SU-DHL-6 (cell line): ENCODE measurements at regions not wholly inside any gene's neighbourhood (a gene's known extent, or its start where the extent isn't known, plus 50 kb on each side); places are given as distances from the start of the nearest gene placed in this dataset.

Experiments used
- H2AFZ ChIP-seq: fragments of 200-600 bp; sonication (generic); 2 replicates; pipeline ENCODE4 v1.6.1; 2014; ENCODE audit warnings: low read depth, mild to moderate bottlenecking, moderate library complexity, mixed read lengths, antibody characterized with exemption, low read length; ENCODE audit not compliant: severe bottlenecking
- H3F3A ChIP-seq: fragments of 200-600 bp; shearing (Covaris generic); 2 replicates; pipeline ENCODE4 v1.6.0; 2016; ENCODE audit warnings: antibody characterized with exemption, mild to moderate bottlenecking; ENCODE audit not compliant: insufficient read depth
- H3K27ac ChIP-seq: fragments of 200-600 bp; sonication (generic); 2 replicates; pipeline ENCODE4 v1.5.1; 2016; ENCODE audit warnings: low read depth, mild to moderate bottlenecking, low read length, moderate library complexity, mixed read lengths
- H3K27me3 ChIP-seq: fragments of 200-600 bp; sonication (generic), shearing (Covaris generic); 2 replicates; pipeline ENCODE4 v1.6.0; 2014; ENCODE audit warnings: mild to moderate bottlenecking, low read length
- H3K36me3 ChIP-seq: fragments of 200-600 bp; sonication (generic); 2 replicates; pipeline ENCODE4 v1.6.1; 2014; ENCODE audit warnings: mild to moderate bottlenecking, low read length, mixed read lengths
- H3K4me2 ChIP-seq: fragments of 300-600, 200-600 bp; shearing (Covaris generic), sonication (generic); 2 replicates; pipeline ENCODE4 v1.6.0; 2014; ENCODE audit warnings: low read length, low read depth, mild to moderate bottlenecking; ENCODE audit not compliant: poor library complexity, severe bottlenecking
- H3K4me3 ChIP-seq: fragments of 200-600 bp; sonication (generic); 2 replicates; pipeline ENCODE4 v1.5.1; 2014; ENCODE audit warnings: antibody characterized with exemption, low read length, mild to moderate bottlenecking, mixed read lengths; ENCODE audit not compliant: insufficient read depth, poor library complexity, severe bottlenecking
- H3K79me2 ChIP-seq: fragments of 200-600 bp; sonication (generic); 2 replicates; pipeline ENCODE4 v1.6.1; 2014; ENCODE audit warnings: mild to moderate bottlenecking, low read length, moderate library complexity; ENCODE audit not compliant: insufficient read depth
- H3K9ac ChIP-seq: fragments of 200-600 bp; sonication (generic); 2 replicates; pipeline ENCODE4 v1.7.0; 2014; ENCODE audit warnings: mild to moderate bottlenecking, low read length
- H3K9me2 ChIP-seq: fragments of 200-600 bp; sonication (generic); replicated peaks from 2 replicates; pipeline ENCODE4 v1.6.1; 2014; ENCODE audit warnings: low read length; ENCODE audit not compliant: insufficient read depth
- H3K9me3 ChIP-seq: fragments of 200-600 bp; sonication (generic); 2 replicates; pipeline ENCODE4 v1.6.1; 2014; ENCODE audit warnings: low read length, mixed read lengths; ENCODE audit not compliant: insufficient read depth
- H4K20me1 ChIP-seq: fragments of 200-600 bp; sonication (generic); 2 replicates; pipeline ENCODE4 v1.6.1; 2014; ENCODE audit warnings: low read depth, mild to moderate bottlenecking, antibody characterized with exemption, low read length, moderate library complexity, mixed read lengths
- EZH2phosphoT487 ChIP-seq: fragments of 200-600 bp; sonication (generic), shearing (Covaris generic); conservative IDR thresholded peaks from 2 replicates; pipeline ENCODE4 v1.6.1; 2018; ENCODE audit warnings: mild to moderate bottlenecking, antibody characterized with exemption, low read length, moderate library complexity, mixed read lengths
- TF ChIP-seq, protein P1 (sequence below): fragments of 200-600 bp; sonication (generic); IDR thresholded peaks from one replicate; pipeline ENCODE4 v1.5.1; 2017; ENCODE audit warnings: antibody characterized with exemption, mild to moderate bottlenecking, low read length, moderate library complexity; ENCODE audit not compliant: insufficient read depth, poor library complexity, severe bottlenecking

DNA sequence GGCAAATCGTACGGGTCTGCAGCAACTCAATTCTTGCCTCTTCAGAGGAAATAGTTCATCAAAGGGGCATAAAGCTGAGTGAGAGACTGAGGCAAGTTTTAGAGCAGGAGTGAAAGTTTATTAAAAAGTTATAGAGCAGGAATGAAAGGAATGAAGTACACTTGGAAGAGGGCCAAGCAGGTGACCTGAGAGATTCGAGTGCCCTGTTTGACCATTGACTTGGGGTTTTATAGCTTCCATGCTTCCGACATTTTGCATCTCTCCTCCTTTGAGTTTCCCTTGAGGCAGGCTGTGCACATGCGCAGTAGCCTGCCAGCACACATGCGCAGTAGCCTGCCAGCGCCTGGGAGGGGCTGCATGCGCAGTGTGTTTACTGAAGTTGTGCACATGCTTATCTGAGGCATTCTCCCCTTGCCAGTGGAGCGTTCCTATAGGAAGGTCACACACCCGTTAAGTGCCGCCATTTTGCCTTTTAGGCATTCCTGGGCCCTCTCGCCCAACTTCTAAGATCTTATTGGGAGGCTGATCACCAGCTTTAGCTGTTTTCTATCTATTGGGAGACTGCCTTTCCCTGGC, 265.5 kb upstream of the MGAT5 start:
- H4K20me1 ChIP-seq: no peaks in the 10 kb centered on the region
- no peak overlapping the region for H3K9ac ChIP-seq
- no peak overlapping the region for H3K4me2 ChIP-seq
- H3K9me2 ChIP-seq: no peaks in the 10 kb centered on the region; the same call in 1 of the 2 replicates
- H2AFZ ChIP-seq: no peak overlapping the region
- no peaks in the 10 kb centered on the region for H3K27me3 ChIP-seq
- H3F3A ChIP-seq: no peaks in the 10 kb centered on the region
- TF ChIP-seq EZH2phosphoT487: no peak
- TF ChIP-seq, protein P1, sequence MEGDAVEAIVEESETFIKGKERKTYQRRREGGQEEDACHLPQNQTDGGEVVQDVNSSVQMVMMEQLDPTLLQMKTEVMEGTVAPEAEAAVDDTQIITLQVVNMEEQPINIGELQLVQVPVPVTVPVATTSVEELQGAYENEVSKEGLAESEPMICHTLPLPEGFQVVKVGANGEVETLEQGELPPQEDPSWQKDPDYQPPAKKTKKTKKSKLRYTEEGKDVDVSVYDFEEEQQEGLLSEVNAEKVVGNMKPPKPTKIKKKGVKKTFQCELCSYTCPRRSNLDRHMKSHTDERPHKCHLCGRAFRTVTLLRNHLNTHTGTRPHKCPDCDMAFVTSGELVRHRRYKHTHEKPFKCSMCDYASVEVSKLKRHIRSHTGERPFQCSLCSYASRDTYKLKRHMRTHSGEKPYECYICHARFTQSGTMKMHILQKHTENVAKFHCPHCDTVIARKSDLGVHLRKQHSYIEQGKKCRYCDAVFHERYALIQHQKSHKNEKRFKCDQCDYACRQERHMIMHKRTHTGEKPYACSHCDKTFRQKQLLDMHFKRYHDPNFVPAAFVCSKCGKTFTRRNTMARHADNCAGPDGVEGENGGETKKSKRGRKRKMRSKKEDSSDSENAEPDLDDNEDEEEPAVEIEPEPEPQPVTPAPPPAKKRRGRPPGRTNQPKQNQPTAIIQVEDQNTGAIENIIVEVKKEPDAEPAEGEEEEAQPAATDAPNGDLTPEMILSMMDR: no peak
- H3K27ac ChIP-seq: no peak overlapping the region
- no peaks in the 10 kb centered on the region for H3K79me2 ChIP-seq
- no peak overlapping the region for H3K4me3 ChIP-seq
- H3K36me3 ChIP-seq: no peaks in the 10 kb centered on the region
- no peaks in the 10 kb centered on the region; the same call in 1 of the 2 replicates for H3K9me3 ChIP-seq

DNA sequence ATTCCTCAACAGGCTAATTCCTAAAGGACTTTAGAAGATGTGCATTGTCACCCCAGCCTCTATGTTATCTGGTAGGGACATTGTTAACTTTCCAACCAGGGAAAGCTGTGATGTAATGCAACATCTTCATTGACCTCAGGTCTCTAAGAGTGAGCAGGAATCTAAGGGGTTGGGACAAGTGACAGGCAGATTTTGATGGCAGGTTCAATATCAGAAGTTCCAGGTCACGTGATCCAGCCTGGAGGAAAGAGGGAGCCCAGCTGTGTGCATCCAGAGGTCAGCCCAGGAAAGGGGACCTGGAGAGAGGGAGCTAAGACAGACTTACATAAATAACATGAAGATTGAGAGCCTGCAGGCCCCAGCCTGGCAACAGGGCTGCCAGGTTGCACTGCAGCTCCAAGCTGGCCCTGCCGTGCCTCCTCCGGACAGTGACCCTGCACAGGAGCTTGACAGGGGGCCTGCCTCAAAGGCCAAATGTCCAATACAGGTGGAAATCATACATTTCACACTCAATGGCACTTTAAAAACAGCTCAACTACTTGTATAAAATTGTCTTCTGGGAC, 262.2 kb upstream of the MGAT5 start:
- Histone ChIP-seq H3F3A (no peaks in the 10 kb centered on the region), H3K4me3 (no peak overlapping the region), H4K20me1 (no peaks in the 10 kb centered on the region), H2AFZ (no peak overlapping the region), H3K9me3 (no peaks in the 10 kb centered on the region), H3K27me3 (no peaks in the 10 kb centered on the region), H3K4me2 (no peak overlapping the region), H3K79me2 (no peaks in the 10 kb centered on the region), H3K9me2 (no peaks in the 10 kb centered on the region), H3K27ac (no peak overlapping the region), H3K36me3 (no peaks in the 10 kb centered on the region), H3K9ac (no peak overlapping the region)
- no peak for TF ChIP-seq EZH2phosphoT487
- TF ChIP-seq, protein P1: no peak

DNA sequence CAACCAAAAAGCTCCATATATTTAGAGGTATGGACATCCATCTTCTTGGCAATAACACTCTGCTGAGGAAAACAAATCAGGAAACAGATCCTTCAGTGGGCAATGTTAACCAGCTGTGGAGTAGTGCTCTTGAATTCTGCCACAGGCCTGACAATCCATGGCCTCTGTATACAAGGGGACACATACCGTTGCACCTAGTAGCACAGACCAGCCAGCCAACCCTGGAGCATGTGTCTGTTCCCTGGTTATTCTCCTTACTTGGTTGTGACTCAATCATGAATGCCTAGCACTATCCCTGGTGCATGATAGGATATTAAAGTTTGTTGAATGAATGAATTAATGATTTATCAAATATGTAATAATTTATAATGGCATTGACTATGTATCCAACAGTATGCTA, 261.4 kb upstream of the MGAT5 start:
- no peaks in the 10 kb centered on the region for H3K79me2 ChIP-seq
- no peak overlapping the region for H3K9ac ChIP-seq
- H3K9me3 ChIP-seq: no peaks in the 10 kb centered on the region
- no peak overlapping the region for H3K27ac ChIP-seq
- H3K4me3 ChIP-seq: no peak overlapping the region
- H3K36me3 ChIP-seq: no peaks in the 10 kb centered on the region
- no peak for TF ChIP-seq EZH2phosphoT487
- TF ChIP-seq, protein P1: no peak
- no peak overlapping the region for H2AFZ ChIP-seq
- no peaks in the 10 kb centered on the region for H3K27me3 ChIP-seq
- no peaks in the 10 kb centered on the region for H3K9me2 ChIP-seq
- H3F3A ChIP-seq: no peaks in the 10 kb centered on the region
- no peaks in the 10 kb centered on the region for H4K20me1 ChIP-seq
- no peak overlapping the region for H3K4me2 ChIP-seq
